ENCODE measurements at regions not wholly inside any gene's neighbourhood (a gene's known extent, or its start where the extent isn't known, plus 50 kb on each side); places are given as distances from the start of the nearest gene placed in this dataset.

GRCh38 chr7:10803720-10804119 lies 170.0 kb upstream of the PHF14 start:
- TF ChIP-seq STAT6 (CRISPR knock-in tag; conservative IDR thresholded peaks at IDR 0.05; ENCODE audit: low read depth) (no peak), ZMAT4 (CRISPR knock-in tag; IDR thresholded peaks at IDR 0.05) (no peak), EMX1 (CRISPR knock-in tag; IDR thresholded peaks at IDR 0.05) (no peak), CREB1 (CRISPR knock-in tag; IDR thresholded peaks at IDR 0.05) (no peak), ATF2 (CRISPR knock-in tag; IDR thresholded peaks at IDR 0.05; ENCODE audit: borderline replicate concordance, low read depth) (no peak), IRF1 (CRISPR knock-in tag; IDR thresholded peaks at IDR 0.05) (no peak), ZNF219 (CRISPR knock-in tag; IDR thresholded peaks at IDR 0.05; ENCODE audit: borderline replicate concordance) (no peak), JUN (CRISPR knock-in tag; IDR thresholded peaks at IDR 0.05) (no peak)
- Mint-ChIP-seq H3K4me1 (no peaks in the 10 kb centered on the region), H3K36me3 (no peaks in the 10 kb centered on the region), H3K27ac (no peak overlapping the region), H3K9me3 (no peaks in the 10 kb centered on the region), H3K4me3 (no peak overlapping the region), H3K27me3 (ENCODE audit: low read depth) (no peaks in the 10 kb centered on the region)
- ATAC-seq (no peak), DNase-seq (ENCODE audit: low spot score) (no peak)
- POLR2A ChIA-PET: no interaction called here
- CTCF ChIA-PET: interaction anchor here (0.6 kb wide), 1 partner anchor 86 kb away, joined by 4 read pairs; no protein-coding TSS in a partner anchor

- ATAC-seq (no peak), DNase-seq (ENCODE audit: low spot score) (no peak)
- H3K27me3 Mint-ChIP-seq (ENCODE audit: low read depth): no peaks in the 10 kb centered on the region; the same call in 1 of the 2 replicates
- H3K4me3 Mint-ChIP-seq: no peak overlapping the region
- H3K9me3 Mint-ChIP-seq: peaks cover 6% of the 10 kb centered on the region
- POLR2A ChIA-PET: no interaction called here
- no peaks in the 10 kb centered on the region for H3K4me1 Mint-ChIP-seq
- no peaks in the 10 kb centered on the region for H3K36me3 Mint-ChIP-seq
- no peak overlapping the region for H3K27ac Mint-ChIP-seq
- CTCF ChIA-PET: no interaction called here
- TF ChIP-seq FOXP1 (CRISPR knock-in tag; IDR thresholded peaks at IDR 0.05; ENCODE audit: borderline replicate concordance) (no peak), ZBTB43 (CRISPR knock-in tag; IDR thresholded peaks at IDR 0.05) (no peak), EMX1 (CRISPR knock-in tag; IDR thresholded peaks at IDR 0.05) (no peak), CDX4 (CRISPR knock-in tag; IDR thresholded peaks at IDR 0.05; ENCODE audit: borderline replicate concordance) (no peak), CTCF (IDR thresholded peaks at IDR 0.05) (no peak), NFYB (CRISPR knock-in tag; conservative IDR thresholded peaks at IDR 0.05; ENCODE audit: low read depth) (no peak), ZNF281 (CRISPR knock-in tag; IDR thresholded peaks at IDR 0.05) (no peak), ZNF396 (CRISPR knock-in tag; IDR thresholded peaks at IDR 0.05; ENCODE audit: borderline replicate concordance) (no peak), CBFB (CRISPR knock-in tag; IDR thresholded peaks at IDR 0.05; ENCODE audit: low read depth) (no peak), ATF3 (CRISPR knock-in tag; conservative IDR thresholded peaks at IDR 0.05) (no peak), ETV6 (CRISPR knock-in tag; IDR thresholded peaks at IDR 0.05) (no peak), FOXJ3 (CRISPR knock-in tag; IDR thresholded peaks at IDR 0.05; ENCODE audit: borderline replicate concordance) (no peak), ZNF263 (CRISPR knock-in tag; IDR thresholded peaks at IDR 0.05; ENCODE audit: low read depth) (no peak)
These were observed 168.9 kb upstream of the PHF14 start for GRCh38 chr7:10804770-10805169.

Data from WTC11 (cell line).